Gastroesophageal sphincter (tissue), 4 donors: ENCODE measurements at regions not wholly inside any gene's neighbourhood (a gene's known extent, or its start where the extent isn't known, plus 50 kb on each side); places are given as distances from the start of the nearest gene placed in this dataset.

Experiments used
- ATAC-seq: fragments of 150-250 bp; one replicate; pipeline ENCODE4 v1.9.1; 2016; ENCODE audit warnings: mild to moderate bottlenecking, moderate library complexity
- H3K27ac ChIP-seq, 4 donors: fragments of 200-600 bp; sonication (generic) in 3 of 4; 1 replicate in 3 of 4; 2 replicates in 1 of 4; pipeline ENCODE4 v1.5.1; 2016 to 2019
- H3K27me3 ChIP-seq: fragments of 200-600 bp; sonication (generic); one replicate; pipeline ENCODE4 v1.5.1; 2019
- H3K36me3 ChIP-seq, 2 donors: fragments of 200-600 bp; sonication (generic); one replicate each; pipeline ENCODE4 v1.5.1; 2019; ENCODE audit warnings: control low read depth in 1 of 2
- H3K4me1 ChIP-seq, 3 donors: fragments of 200-600 bp; sonication (generic); 1 replicate in 2 of 3; 2 replicates in 1 of 3; pipeline ENCODE4 v1.5.1; 2016 to 2019; ENCODE audit warnings: control low read depth in 2 of 3
- H3K4me3 ChIP-seq, 2 donors: fragments of 200-600 bp; sonication (generic); one replicate each; pipeline ENCODE4 v1.5.1; 2019; ENCODE audit warnings: mild to moderate bottlenecking in 1 of 2, moderate library complexity in 1 of 2
- H3K9me3 ChIP-seq, 3 donors: fragments of 200-600 bp; sonication (generic); one replicate each; pipeline ENCODE4 v1.5.1; 2017 to 2019; ENCODE audit warnings: control low read depth in 2 of 3
- EP300 ChIP-seq: sonication (generic); formaldehyde crosslinking; IDR thresholded peaks from one replicate; pipeline ENCODE4 v1.6.1; 2017; ENCODE audit warnings: antibody characterized with exemption, mild to moderate bottlenecking
- POLR2A ChIP-seq, 2 donors: fragments of 450-650 bp; IDR thresholded peaks; one replicate each; pipeline ENCODE4 v1.6.1; 2017; ENCODE audit warnings: antibody characterized with exemption in 2 of 2, mild to moderate bottlenecking in 2 of 2, moderate library complexity in 1 of 2
- POLR2AphosphoS5 ChIP-seq: sonication (generic); formaldehyde crosslinking; IDR thresholded peaks from one replicate; pipeline ENCODE4 v1.6.1; 2017; ENCODE audit warnings: antibody characterized with exemption
- WGBS, 2 donors: methylation state at CpG; one replicate each; pipeline ENCODE4 v1.1.5; 2018; ENCODE audit warnings: low coverage in 1 of 2; 5-methylcytosine and 5-hydroxymethylcytosine counted together
- TF ChIP-seq, protein P1 (sequence below), 4 experiments: fragments of 200-600 bp in 2 of 4; fragments of 450-650 bp in 2 of 4; sonication (generic) in 1 of 4; IDR thresholded peaks; one replicate each; pipeline ENCODE4 v1.5.1; 2017 to 2019; ENCODE audit warnings: antibody characterized with exemption in 4 of 4, mild to moderate bottlenecking in 2 of 4, moderate library complexity in 2 of 4

- WGBS, 2 donors, result 72 to 74% methylated on average over 3 to 4 of the region's 4 CpGs
- Histone ChIP-seq H3K36me3 (no peaks in the 10 kb centered on the region), H3K4me1 (no peaks in the 10 kb centered on the region), H3K4me3 (no peak overlapping the region), H3K9me3 (no peaks in the 10 kb centered on the region), H3K27ac (no peak overlapping the region), H3K27me3 (no peaks in the 10 kb centered on the region)
- TF ChIP-seq POLR2A (IDR thresholded peaks at IDR 0.05), result no peak
- no peak for TF ChIP-seq POLR2AphosphoS5
- TF ChIP-seq, protein P1, sequence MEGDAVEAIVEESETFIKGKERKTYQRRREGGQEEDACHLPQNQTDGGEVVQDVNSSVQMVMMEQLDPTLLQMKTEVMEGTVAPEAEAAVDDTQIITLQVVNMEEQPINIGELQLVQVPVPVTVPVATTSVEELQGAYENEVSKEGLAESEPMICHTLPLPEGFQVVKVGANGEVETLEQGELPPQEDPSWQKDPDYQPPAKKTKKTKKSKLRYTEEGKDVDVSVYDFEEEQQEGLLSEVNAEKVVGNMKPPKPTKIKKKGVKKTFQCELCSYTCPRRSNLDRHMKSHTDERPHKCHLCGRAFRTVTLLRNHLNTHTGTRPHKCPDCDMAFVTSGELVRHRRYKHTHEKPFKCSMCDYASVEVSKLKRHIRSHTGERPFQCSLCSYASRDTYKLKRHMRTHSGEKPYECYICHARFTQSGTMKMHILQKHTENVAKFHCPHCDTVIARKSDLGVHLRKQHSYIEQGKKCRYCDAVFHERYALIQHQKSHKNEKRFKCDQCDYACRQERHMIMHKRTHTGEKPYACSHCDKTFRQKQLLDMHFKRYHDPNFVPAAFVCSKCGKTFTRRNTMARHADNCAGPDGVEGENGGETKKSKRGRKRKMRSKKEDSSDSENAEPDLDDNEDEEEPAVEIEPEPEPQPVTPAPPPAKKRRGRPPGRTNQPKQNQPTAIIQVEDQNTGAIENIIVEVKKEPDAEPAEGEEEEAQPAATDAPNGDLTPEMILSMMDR (IDR thresholded peaks at IDR 0.05), result no peak
- TF ChIP-seq EP300, result no peak
- ATAC-seq, result no peak
Observed at GRCh38 chr13:56352361-56352760, 788.4 kb upstream of the PRR20A start.

- Histone ChIP-seq H3K4me1 (no peaks in the 10 kb centered on the region), H3K4me3 (no peak overlapping the region), H3K9me3 (no peaks in the 10 kb centered on the region), H3K36me3 (no peaks in the 10 kb centered on the region), H3K27me3 (no peaks in the 10 kb centered on the region), H3K27ac (no peak overlapping the region)
- ATAC-seq, result no peak
- TF ChIP-seq POLR2A (IDR thresholded peaks at IDR 0.05), result no peak
Observed at GRCh38 chr13:56352901-56353300, 787.8 kb upstream of the PRR20A start.

DNA sequence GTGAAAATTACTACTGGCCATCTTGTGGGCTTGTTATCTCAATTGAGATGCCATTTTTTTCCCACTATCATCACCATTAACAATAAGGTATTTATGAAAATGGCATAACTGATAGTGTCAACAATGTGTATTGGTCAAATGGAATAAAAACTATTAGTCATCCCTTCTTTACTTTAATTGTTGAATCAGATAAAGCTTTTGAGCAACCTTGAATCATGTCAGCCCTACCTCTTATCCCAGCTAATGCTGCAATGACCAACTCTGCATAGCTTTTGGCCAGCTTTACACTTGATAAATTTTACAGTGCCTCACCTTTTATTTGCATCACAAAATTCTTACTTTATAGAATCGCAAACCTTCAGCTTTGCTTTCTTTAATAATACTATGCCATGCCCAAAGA, 784.0 kb upstream of the PRR20A start:
- WGBS, 2 donors, result 89% methylated on average over 1 of the region's 1 CpG; no CpG with 5 or more reads in 1 of the 2 donors
- Histone ChIP-seq H3K4me3 (no peak overlapping the region), H3K4me1 (no peaks in the 10 kb centered on the region), H3K9me3 (no peaks in the 10 kb centered on the region), H3K27me3 (no peaks in the 10 kb centered on the region), H3K27ac (no peak overlapping the region), H3K36me3 (no peaks in the 10 kb centered on the region)
- no peak for ATAC-seq
- TF ChIP-seq POLR2AphosphoS5 (no peak), POLR2A (IDR thresholded peaks at IDR 0.05) (no peak), EP300 (no peak)
- TF ChIP-seq, protein P1 (IDR thresholded peaks at IDR 0.05), result no peak

DNA sequence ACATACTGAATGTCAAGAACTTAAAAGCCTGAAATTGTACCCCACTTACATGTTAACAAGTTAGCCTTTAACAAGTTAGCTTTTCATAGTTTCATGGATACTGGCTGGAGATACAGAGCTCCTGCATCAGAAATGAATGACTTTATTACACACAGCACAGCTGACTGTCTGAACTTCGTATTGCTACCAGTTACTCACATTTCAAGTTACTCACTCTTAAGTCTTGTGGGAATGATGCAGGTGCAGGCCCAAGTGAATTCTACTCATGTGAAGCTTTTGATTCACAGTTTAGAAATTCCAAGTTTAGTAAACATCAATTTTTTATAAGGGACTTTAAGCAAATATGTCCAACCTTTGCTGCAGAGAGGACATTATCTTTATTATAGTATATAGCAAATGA, 762.2 kb upstream of the PRR20A start:
- Histone ChIP-seq H3K9me3 (no peaks in the 10 kb centered on the region), H3K36me3 (no peaks in the 10 kb centered on the region), H3K27me3 (no peaks in the 10 kb centered on the region), H3K4me1 (no peaks in the 10 kb centered on the region), H3K27ac (no peak overlapping the region), H3K4me3 (no peak overlapping the region)
- ATAC-seq, result no peak
- 30 to 80% methylated on average over 1 of the region's 1 CpG for WGBS, 2 donors
- TF ChIP-seq POLR2A (IDR thresholded peaks at IDR 0.05), result no peak
- no peak for TF ChIP-seq POLR2AphosphoS5
- TF ChIP-seq, protein P1 (IDR thresholded peaks at IDR 0.05), result no peak
- no peak for TF ChIP-seq EP300

DNA sequence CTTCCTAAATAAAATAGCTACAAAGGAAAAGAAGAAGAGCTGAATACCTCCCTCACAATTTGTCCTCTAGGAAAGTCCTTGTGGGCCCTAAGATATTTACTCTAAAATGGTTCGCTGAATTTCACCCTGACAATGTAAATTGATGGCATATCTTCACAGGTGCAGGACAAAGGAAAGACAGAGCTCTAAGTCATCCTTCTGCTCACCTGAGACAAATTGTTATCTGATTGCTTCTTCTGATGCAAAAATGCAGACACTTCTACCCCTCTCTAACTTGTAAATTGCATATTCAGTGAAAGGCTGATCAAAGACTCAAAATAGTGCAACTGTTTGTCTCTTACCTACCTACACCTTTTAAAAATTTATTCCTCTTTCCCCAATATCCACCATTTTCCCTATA, 747.2 kb upstream of the PRR20A start:
- Histone ChIP-seq H3K9me3 (no peaks in the 10 kb centered on the region), H3K4me3 (no peak overlapping the region), H3K4me1 (no peaks in the 10 kb centered on the region), H3K27ac (no peak overlapping the region), H3K36me3 (no peaks in the 10 kb centered on the region), H3K27me3 (no peaks in the 10 kb centered on the region)
- ATAC-seq, result no peak
- 57 to 100% methylated on average over 1 of the region's 1 CpG for WGBS, 2 donors
- no peak for TF ChIP-seq EP300
- TF ChIP-seq, protein P1 (IDR thresholded peaks at IDR 0.05), result no peak

GRCh38 chr13:56396318-56396717, 744.4 kb upstream of the PRR20A start:
- H3K4me3 ChIP-seq, result no peak overlapping the region
- 33 to 60% methylated on average over 2 of the region's 2 CpGs for WGBS, 2 donors
- no peak for TF ChIP-seq POLR2A (IDR thresholded peaks at IDR 0.05)
- no peak for TF ChIP-seq POLR2AphosphoS5
- no peak for TF ChIP-seq EP300
- TF ChIP-seq, protein P1 (IDR thresholded peaks at IDR 0.05), result no peak
- H3K27me3 ChIP-seq, result no peaks in the 10 kb centered on the region
- H3K4me1 ChIP-seq, result no peaks in the 10 kb centered on the region
- no peak overlapping the region for H3K27ac ChIP-seq
- H3K36me3 ChIP-seq, result no peaks in the 10 kb centered on the region
- no peak for ATAC-seq
- no peaks in the 10 kb centered on the region for H3K9me3 ChIP-seq
